Endodermal cell (in vitro differentiated cells): ENCODE measurements at regions not wholly inside any gene's neighbourhood (a gene's known extent, or its start where the extent isn't known, plus 50 kb on each side); places are given as distances from the start of the nearest gene placed in this dataset.

Experiments used
- DNase-seq: peaks from one replicate; pipeline ENCODE4 v3.0.0-alpha.2; 2017
- H3K27ac ChIP-seq: 2 replicates; pipeline ENCODE4 v1.5.1; 2013; ENCODE audit warnings: mild to moderate bottlenecking, low read depth, low read length, moderate library complexity
- H3K27me3 ChIP-seq: 2 replicates; pipeline ENCODE4 v1.6.1; 2013; ENCODE audit warnings: mild to moderate bottlenecking, low read length, moderate library complexity; ENCODE audit not compliant: insufficient read depth, control insufficient read depth, poor library complexity, severe bottlenecking
- H3K36me3 ChIP-seq: 2 replicates; pipeline ENCODE4 v1.7.0; 2013; ENCODE audit warnings: mild to moderate bottlenecking, low read length, moderate library complexity; ENCODE audit not compliant: control insufficient read depth, insufficient read depth
- H3K4me1 ChIP-seq: one replicate; pipeline ENCODE4 v1.7.0; 2013; ENCODE audit warnings: low read length; ENCODE audit not compliant: control insufficient read depth, insufficient read depth
- H3K4me3 ChIP-seq: 2 replicates; pipeline ENCODE4 v1.5.1; 2013; ENCODE audit warnings: mild to moderate bottlenecking, low read length, moderate library complexity
- H3K9ac ChIP-seq: 2 replicates; pipeline ENCODE4 v1.6.1; 2013; ENCODE audit warnings: mild to moderate bottlenecking, low read length, moderate library complexity; ENCODE audit not compliant: poor library complexity, severe bottlenecking; ENCODE audit errors: extremely low read depth
- H3K9me3 ChIP-seq: 2 replicates; pipeline ENCODE4 v1.6.1; 2013; ENCODE audit warnings: mild to moderate bottlenecking, low read length, moderate library complexity; ENCODE audit not compliant: control insufficient read depth
- H3K27ac Mint-ChIP-seq: 2 replicates; pipeline ENCODE4 v1.8.0; 2020; ENCODE audit warnings: mixed read lengths
- H3K27me3 Mint-ChIP-seq: 2 replicates; pipeline ENCODE4 v1.8.0; 2021; ENCODE audit warnings: mild to moderate bottlenecking, mixed read lengths; ENCODE audit not compliant: insufficient read depth
- H3K36me3 Mint-ChIP-seq: 2 replicates; pipeline ENCODE4 v1.8.0; 2020; ENCODE audit warnings: low read depth, mixed read lengths
- H3K4me1 Mint-ChIP-seq: 2 replicates; pipeline ENCODE4 v1.8.0; 2020; ENCODE audit warnings: mixed read lengths
- H3K4me3 Mint-ChIP-seq: 2 replicates; pipeline ENCODE4 v1.8.0; 2020; ENCODE audit warnings: mild to moderate bottlenecking, moderate library complexity, mixed read lengths
- H3K9me3 Mint-ChIP-seq: 2 replicates; pipeline ENCODE4 v1.8.0; 2020; ENCODE audit warnings: mild to moderate bottlenecking, mixed read lengths
- WGBS, 2 experiments: methylation state at CpG; one replicate each; pipeline versions ENCODE4 v1.1.5 to v1.1.7; 2013; ENCODE audit warnings: missing lambda C conversion rate in 2 of 2, mixed read lengths in 1 of 2; ENCODE audit not compliant: insufficient coverage in 1 of 2, insufficient read length in 1 of 2; 5-methylcytosine and 5-hydroxymethylcytosine counted together
- TF ChIP-seq, protein P1 (sequence below): fragments of 200-600 bp; sonication (generic); conservative IDR thresholded peaks from 2 replicates; pipeline ENCODE4 v1.5.0; 2021; ENCODE audit warnings: antibody characterized with exemption, mild to moderate bottlenecking

DNA sequence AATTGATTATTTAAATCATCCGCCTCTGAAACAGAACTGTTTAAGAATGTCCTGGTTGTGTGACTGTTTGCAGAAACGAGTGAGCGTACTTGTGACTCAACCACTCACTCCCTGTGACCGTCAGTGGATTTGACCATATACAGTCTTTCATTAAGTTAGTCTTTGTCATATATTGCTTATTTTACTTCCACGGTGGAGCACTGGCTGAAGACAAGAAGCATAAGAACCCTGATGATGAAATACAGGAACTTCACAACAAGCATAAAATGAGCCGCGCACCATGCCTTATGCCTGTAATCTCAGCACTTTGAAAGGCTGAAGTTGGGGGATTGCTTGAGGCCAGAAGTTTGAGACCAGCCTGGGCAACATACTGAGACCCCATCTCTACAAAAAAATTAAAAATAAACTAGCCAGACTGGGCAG, 194.0 kb downstream of the TOMM20 start:
- H3K36me3 Mint-ChIP-seq, result no peaks in the 10 kb centered on the region
- no peak for DNase-seq
- WGBS, 2 experiments, result 90 to 94% methylated on average over 6 to 7 of the region's 7 CpGs
- Histone ChIP-seq H3K27me3 (no peaks in the 10 kb centered on the region), H3K27ac (no peak overlapping the region), H3K9ac (no peak overlapping the region), H3K9me3 (no peaks in the 10 kb centered on the region), H3K36me3 (no peaks in the 10 kb centered on the region), H3K4me1 (no peaks in the 10 kb centered on the region), H3K4me3 (no peak overlapping the region)
- no peak overlapping the region for H3K4me3 Mint-ChIP-seq
- TF ChIP-seq, protein P1, sequence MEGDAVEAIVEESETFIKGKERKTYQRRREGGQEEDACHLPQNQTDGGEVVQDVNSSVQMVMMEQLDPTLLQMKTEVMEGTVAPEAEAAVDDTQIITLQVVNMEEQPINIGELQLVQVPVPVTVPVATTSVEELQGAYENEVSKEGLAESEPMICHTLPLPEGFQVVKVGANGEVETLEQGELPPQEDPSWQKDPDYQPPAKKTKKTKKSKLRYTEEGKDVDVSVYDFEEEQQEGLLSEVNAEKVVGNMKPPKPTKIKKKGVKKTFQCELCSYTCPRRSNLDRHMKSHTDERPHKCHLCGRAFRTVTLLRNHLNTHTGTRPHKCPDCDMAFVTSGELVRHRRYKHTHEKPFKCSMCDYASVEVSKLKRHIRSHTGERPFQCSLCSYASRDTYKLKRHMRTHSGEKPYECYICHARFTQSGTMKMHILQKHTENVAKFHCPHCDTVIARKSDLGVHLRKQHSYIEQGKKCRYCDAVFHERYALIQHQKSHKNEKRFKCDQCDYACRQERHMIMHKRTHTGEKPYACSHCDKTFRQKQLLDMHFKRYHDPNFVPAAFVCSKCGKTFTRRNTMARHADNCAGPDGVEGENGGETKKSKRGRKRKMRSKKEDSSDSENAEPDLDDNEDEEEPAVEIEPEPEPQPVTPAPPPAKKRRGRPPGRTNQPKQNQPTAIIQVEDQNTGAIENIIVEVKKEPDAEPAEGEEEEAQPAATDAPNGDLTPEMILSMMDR, result no peak
- H3K4me1 Mint-ChIP-seq, result peaks cover 1% of the 10 kb centered on the region
- H3K27me3 Mint-ChIP-seq, result no peaks in the 10 kb centered on the region
- H3K27ac Mint-ChIP-seq, result no peak overlapping the region
- no peaks in the 10 kb centered on the region for H3K9me3 Mint-ChIP-seq

GRCh38 chr1:234933475-234933874, 195.2 kb downstream of the TOMM20 start:
- TF ChIP-seq, protein P1, result no peak
- H3K9me3 Mint-ChIP-seq, result no peaks in the 10 kb centered on the region
- H3K4me3 ChIP-seq, result no peak overlapping the region
- H3K9me3 ChIP-seq, result no peaks in the 10 kb centered on the region
- 0 to 46% methylated on average over 1 to 2 of the region's 2 CpGs for WGBS, 2 experiments
- H3K27ac Mint-ChIP-seq, result no peak overlapping the region
- H3K27ac ChIP-seq, result no peak overlapping the region
- H3K4me3 Mint-ChIP-seq, result no peak overlapping the region
- no peaks in the 10 kb centered on the region for H3K36me3 Mint-ChIP-seq
- H3K4me1 ChIP-seq, result peaks cover 7% of the 10 kb centered on the region
- H3K27me3 Mint-ChIP-seq, result no peaks in the 10 kb centered on the region
- H3K4me1 Mint-ChIP-seq, result peaks cover 9% of the 10 kb centered on the region
- H3K27me3 ChIP-seq, result no peaks in the 10 kb centered on the region
- no peak overlapping the region for H3K9ac ChIP-seq
- H3K36me3 ChIP-seq, result no peaks in the 10 kb centered on the region
- DNase-seq, result no peak

DNA sequence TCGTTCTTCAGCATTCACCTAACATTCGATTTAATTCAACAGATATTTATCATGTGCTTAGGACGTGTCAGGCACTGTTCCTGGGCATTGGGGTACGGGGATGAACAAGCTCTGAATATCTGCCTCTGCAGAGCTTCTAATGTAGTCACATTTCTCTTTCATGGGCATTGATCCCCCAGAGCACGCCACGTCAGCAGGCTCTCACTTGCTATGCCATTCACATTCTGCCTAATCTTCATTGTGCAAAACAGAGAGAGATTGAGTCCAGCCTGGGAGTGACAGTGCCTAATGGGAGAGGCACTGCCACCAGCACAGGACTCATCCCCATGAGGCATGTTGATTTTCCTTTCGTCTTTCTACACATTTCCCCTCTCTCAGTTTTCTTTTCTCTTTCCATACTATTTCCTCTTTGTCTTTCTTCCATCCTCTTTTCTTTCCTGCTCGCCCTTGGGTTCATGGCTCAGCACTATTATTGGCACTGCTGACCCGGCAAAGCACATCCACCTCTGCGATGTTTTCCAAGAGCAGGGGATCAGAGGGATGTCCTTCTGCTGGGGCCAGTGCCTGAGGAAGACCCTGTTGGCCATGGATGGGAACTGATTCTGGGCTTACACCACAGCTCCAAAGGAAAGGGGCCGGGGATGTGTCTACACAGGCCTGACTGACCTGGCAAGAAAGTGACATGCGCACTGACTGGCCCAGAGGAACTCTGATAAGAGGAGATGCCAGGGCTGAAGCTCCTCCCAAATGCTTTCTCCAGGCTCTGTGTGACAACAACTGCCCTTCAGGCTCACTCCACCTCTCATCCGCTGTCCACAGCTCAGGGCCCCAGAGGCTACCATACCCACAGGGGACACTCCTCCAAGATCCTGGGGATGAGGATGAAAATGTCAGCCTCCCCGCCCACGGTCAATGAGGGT, 195.9 kb downstream of the TOMM20 start:
- Histone ChIP-seq H3K36me3 (no peaks in the 10 kb centered on the region), H3K27ac (no peak overlapping the region), H3K27me3 (no peaks in the 10 kb centered on the region), H3K9me3 (no peaks in the 10 kb centered on the region), H3K4me3 (no peak overlapping the region), H3K9ac (no peak overlapping the region), H3K4me1 (peaks cover 14% of the 10 kb centered on the region)
- Mint-ChIP-seq H3K27ac (no peak overlapping the region), H3K36me3 (no peaks in the 10 kb centered on the region), H3K9me3 (no peaks in the 10 kb centered on the region), H3K4me1 (peaks cover 16% of the 10 kb centered on the region), H3K4me3 (no peak overlapping the region), H3K27me3 (no peaks in the 10 kb centered on the region)
- TF ChIP-seq, protein P1, result no peak
- WGBS, 2 experiments, result 94 to 95% methylated on average over 11 to 15 of the region's 15 CpGs
- DNase-seq, result no peak
